Nucleus accumbens (tissue), 56 donors: ENCODE measurements at regions not wholly inside any gene's neighbourhood (a gene's known extent, or its start where the extent isn't known, plus 50 kb on each side); places are given as distances from the start of the nearest gene placed in this dataset.

Source experiments
- DNase-seq, 56 donors: peaks; one replicate each; lab custom pipeline; 2025; lab: John Stamatoyannopoulos, UW

DNA sequence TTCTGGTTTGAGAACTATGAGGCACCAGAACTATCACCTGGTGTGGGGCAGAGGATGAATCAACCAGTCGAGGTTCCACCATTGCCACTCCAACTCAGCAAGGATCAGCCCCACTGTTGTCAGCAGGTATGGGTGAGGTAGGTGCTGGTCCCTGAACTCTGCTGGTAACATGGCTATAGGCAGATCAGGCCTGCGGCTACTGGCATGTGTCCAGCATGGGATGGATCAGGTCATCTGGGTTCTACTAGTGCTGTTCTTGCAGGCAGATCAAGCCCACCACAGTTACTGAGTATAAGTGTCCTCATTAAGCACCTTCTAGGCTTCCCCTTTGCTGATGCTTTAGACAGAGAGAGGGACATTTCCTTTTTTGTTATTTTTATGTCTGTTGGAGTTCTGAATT, 71.7 kb downstream of the GABRA6 start:
- DNase-seq = no peak

DNA sequence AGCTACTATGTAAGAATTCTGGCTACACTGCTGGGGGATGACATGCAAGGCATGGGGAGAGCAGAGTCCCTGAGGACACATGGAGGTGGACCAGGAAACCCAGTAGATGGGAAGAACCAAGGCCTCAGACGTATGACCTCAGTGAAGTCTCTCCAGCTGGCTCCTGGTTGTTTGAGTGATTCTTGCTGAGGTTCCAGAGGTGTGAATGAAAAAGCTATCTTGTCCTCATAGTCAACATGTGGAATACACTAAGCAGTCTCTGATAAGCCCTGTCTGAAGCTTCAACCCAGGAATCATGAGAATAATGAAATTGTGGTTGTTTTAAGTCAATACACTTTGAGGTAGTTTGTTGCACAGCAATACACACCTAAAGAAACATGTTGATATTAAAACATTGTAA, 78.0 kb downstream of the GABRA6 start:
- DNase-seq = no peak

DNA sequence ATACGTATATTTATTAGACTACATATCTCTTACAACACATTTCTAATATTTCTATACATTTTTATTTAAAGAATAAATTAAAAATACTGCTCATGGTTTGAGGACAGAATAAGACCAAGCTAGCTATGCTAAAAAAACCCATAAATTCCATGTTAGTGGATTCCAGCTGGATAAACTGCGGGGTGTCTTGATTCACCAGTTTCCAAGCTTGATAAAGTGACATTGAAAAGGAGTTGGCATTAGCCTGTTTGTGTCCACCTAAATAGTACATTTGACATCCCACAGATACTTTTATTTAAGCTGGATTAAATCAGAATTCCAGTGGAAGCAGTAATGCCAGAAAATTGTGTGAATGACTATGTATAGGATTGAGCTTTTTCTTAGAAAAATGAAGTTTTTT, 80.1 kb downstream of the GABRA6 start:
- DNase-seq = no peak

DNA sequence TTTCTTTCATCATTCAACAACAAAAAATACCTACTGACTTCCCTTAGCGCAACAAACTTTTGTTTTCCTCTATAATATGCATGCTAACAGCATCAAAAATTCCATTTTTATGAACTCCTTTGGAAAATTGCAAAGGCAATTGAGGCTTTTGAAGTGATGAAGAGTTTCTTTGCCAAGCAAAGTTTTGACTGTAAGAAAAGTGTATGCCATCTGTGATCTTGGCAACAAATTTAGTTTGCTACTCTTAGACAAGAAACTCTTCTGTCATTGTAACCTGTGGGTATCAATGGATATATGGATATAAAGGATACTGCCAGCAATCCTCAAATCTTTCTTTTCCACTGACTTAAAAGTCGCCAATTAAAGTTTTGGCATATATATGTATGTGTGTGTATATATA, 72.0 kb upstream of the GABRA1 start:
- DNase-seq = no peak

DNA sequence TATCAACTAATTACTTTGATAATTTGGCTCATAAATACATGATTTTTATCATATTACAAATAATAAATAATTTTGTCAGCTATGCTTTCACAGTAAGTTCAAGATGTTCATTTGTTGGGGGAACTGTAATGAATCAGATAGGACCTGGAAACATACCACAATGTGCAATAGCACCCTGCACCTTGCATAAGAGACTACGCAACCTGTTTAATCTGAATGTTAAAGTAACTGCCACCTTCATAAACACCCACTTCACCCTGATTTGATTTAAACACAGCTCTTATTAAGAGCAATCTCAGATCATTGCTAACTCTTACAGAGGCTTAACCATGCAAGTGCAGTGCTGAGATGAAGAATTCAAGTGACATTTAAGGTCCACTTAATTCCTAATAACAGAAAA, 69.1 kb upstream of the GABRA1 start:
- DNase-seq = peak in 6 of 56 donors; percentile 6 to 29 (median 8)

DNA sequence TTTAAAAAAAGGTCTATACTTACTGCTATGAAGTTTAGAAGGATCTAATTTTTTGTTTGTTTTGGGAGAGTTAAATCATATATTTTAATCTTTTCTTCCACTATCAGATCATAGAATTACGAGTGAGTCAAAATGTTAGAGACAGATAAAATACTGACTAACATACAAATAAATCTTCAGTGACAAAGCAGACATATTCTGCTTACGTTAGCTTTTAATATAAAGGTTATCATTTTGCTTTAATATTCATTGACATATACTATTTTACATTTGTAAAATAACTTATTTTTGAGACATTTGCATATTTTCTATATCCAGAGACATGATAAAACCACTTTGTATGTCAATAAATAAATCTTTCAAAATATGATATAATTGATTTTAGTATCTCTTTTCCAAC, 64.6 kb upstream of the GABRA1 start:
- DNase-seq = no peak

DNA sequence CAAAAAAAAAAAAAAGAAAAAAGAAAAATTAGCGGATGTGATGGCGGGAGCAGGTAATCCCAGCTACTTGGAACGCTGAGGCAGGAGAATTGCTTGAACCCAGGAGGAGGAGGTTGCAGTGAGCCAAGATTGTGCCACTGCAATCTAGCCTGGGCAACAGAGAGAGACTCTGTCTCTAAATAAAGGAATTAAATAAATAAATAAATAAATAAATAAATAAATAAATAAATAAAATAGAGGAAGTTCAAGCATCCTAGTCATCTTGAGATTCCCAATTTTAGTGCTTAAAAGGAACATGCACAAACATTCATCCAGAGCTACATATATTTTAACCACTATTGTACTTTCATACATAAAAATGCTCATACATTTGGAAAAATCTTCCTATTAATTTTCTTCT, 61.2 kb upstream of the GABRA1 start:
- DNase-seq = no peak

DNA sequence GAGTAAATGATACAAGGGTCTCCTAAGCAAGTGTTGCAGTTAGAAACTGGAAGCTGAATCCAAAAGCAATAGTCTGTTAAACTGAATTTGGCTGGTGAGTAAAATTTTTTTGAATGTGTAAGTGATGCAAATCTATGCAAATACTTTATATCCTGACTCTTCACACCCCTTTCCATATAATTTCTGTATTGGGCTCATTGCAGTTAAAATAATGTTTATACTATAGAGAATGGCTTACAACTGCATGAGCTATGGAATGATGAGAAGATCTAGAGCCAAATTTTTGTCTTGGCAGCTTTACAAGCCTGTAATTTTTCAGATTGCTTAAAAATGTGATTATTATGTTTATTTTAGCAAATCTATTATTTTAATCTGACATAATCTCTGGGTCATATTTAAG, 57.0 kb upstream of the GABRA1 start:
- no peak for DNase-seq
